ENCODE measurements at regions not wholly inside any gene's neighbourhood (a gene's known extent, or its start where the extent isn't known, plus 50 kb on each side); places are given as distances from the start of the nearest gene placed in this dataset.

GRCh38 chr16:51544851-51545467, 393.9 kb upstream of the SALL1 start:
- H3K36me3 ChIP-seq (replicated peaks in 1 of 2; ENCODE audit: insufficient read depth in 1 of 2, low read depth in 2 of 2), result no peaks in the 10 kb centered on the region
- no peaks in the 10 kb centered on the region for H3K9me3 ChIP-seq
- no peak for TF ChIP-seq POLR2A (IDR thresholded peaks at IDR 0.05)
- TF ChIP-seq CTCF (IDR thresholded peaks at IDR 0.05), result no peak
- no peaks in the 10 kb centered on the region for H3K27me3 ChIP-seq
- no peak overlapping the region for H3K27ac ChIP-seq
- intact Hi-C loops (cut with DNase I), result no loop called here
- DNase-seq, result no peak
- no peaks in the 10 kb centered on the region for H3K4me1 ChIP-seq
- ATAC-seq, result no peak
- 34 to 53% methylated on average over 13 of the region's 13 CpGs for WGBS, 2 donors
- H3K4me3 ChIP-seq, result no peak overlapping the region

GRCh38 chr16:51543971-51544370, 392.9 kb upstream of the SALL1 start:
- WGBS, 2 donors, result 69 to 79% methylated on average over 9 of the region's 9 CpGs
- TF ChIP-seq CTCF (IDR thresholded peaks at IDR 0.05), result no peak
- no peak for TF ChIP-seq POLR2A (IDR thresholded peaks at IDR 0.05)
- no peak for DNase-seq

GRCh38 chr16:51542981-51543815, 392.1 kb upstream of the SALL1 start:
- WGBS, 2 donors, result 60 to 75% methylated on average over 12 of the region's 12 CpGs

More at GRCh38 chr16:51543971-51544370, 392.9 kb upstream of the SALL1 start:
- H3K36me3 ChIP-seq (replicated peaks in 1 of 2; ENCODE audit: insufficient read depth in 1 of 2, low read depth in 2 of 2), result no peaks in the 10 kb centered on the region
- no peaks in the 10 kb centered on the region for H3K27me3 ChIP-seq
- no peak overlapping the region for H3K4me3 ChIP-seq
- intact Hi-C loops (cut with DNase I), result no loop called here
- H3K27ac ChIP-seq, result no peak overlapping the region
- H3K4me1 ChIP-seq, result no peaks in the 10 kb centered on the region
- ATAC-seq, result no peak
- no peaks in the 10 kb centered on the region for H3K9me3 ChIP-seq

GRCh38 chr16:51540259-51540658, 389.2 kb upstream of the SALL1 start:
- ATAC-seq (no peak), DNase-seq (no peak)
- H3K4me3 ChIP-seq, result no peak overlapping the region
- H3K36me3 ChIP-seq (replicated peaks in 1 of 2; ENCODE audit: insufficient read depth in 1 of 2, low read depth in 2 of 2), result no peaks in the 10 kb centered on the region
- TF ChIP-seq CTCF (IDR thresholded peaks at IDR 0.05), result no peak
- TF ChIP-seq POLR2A (IDR thresholded peaks at IDR 0.05), result no peak
- H3K27ac ChIP-seq, result no peak overlapping the region
- intact Hi-C loops (cut with DNase I), result no loop called here
- no peaks in the 10 kb centered on the region for H3K4me1 ChIP-seq
- no peaks in the 10 kb centered on the region for H3K27me3 ChIP-seq
- WGBS, 2 donors, result 51 to 55% methylated on average over 2 of the region's 2 CpGs
- no peaks in the 10 kb centered on the region for H3K9me3 ChIP-seq

More at GRCh38 chr16:51542981-51543815, 392.1 kb upstream of the SALL1 start:
- intact Hi-C loops (cut with DNase I), result no loop called here
- ATAC-seq (no peak), DNase-seq (no peak)
- Histone ChIP-seq H3K36me3 (replicated peaks in 1 of 2; ENCODE audit: insufficient read depth in 1 of 2, low read depth in 2 of 2) (no peaks in the 10 kb centered on the region), H3K27ac (no peak overlapping the region), H3K9me3 (no peaks in the 10 kb centered on the region), H3K4me1 (no peaks in the 10 kb centered on the region), H3K4me3 (no peak overlapping the region), H3K27me3 (no peaks in the 10 kb centered on the region)
- TF ChIP-seq CTCF (IDR thresholded peaks at IDR 0.05), result no peak
- TF ChIP-seq POLR2A (IDR thresholded peaks at IDR 0.05), result no peak
